ENCODE measurements at regions not wholly inside any gene's neighbourhood (a gene's known extent, or its start where the extent isn't known, plus 50 kb on each side); places are given as distances from the start of the nearest gene placed in this dataset.

DNA sequence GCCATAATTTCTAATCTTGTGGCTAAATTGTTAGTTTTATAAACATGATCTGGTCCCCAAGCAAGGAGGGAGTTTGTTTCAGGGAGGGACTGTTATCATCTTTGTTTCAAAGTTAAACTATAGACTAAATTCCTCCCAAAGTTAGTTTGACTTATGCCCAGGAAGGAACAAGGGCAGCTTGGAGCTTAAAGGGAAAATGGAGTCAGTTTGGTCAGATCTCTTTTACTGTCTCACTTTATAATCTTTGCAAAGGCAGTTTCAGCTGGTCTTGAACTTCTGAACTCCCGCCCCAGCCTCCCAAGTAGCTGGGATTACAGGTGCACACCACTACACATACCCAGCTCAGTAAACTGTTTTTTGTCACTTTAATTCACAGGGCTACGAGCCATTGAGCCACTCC is 214.7 kb downstream of the ZNF674 start:
- Histone ChIP-seq H3K4me3 (ENCODE audit: low read depth, low read length, poor library complexity, severe bottlenecking) (no peak overlapping the region), H4K20me1 (ENCODE audit: insufficient read depth, low read length) (no peaks in the 10 kb centered on the region), H3K4me1 (ENCODE audit: insufficient read depth, low read length, severe bottlenecking) (no peaks in the 10 kb centered on the region), H3K36me3 (ENCODE audit: insufficient read depth, low read length) (no peaks in the 10 kb centered on the region), H2AFZ (ENCODE audit: low read length) (no peak overlapping the region), H3K9me2 (ENCODE audit: low read depth, low read length) (no peaks in the 10 kb centered on the region), H3K27me3 (ENCODE audit: insufficient read depth, low read length) (no peaks in the 10 kb centered on the region), H3K9ac (ENCODE audit: low read length) (no peak overlapping the region), H3K27ac (ENCODE audit: low read depth, low read length, poor library complexity, severe bottlenecking) (no peak overlapping the region), H3K79me2 (ENCODE audit: insufficient read depth, low read length) (no peaks in the 10 kb centered on the region), H3K9me3 (ENCODE audit: low read length) (no peaks in the 10 kb centered on the region), H3K4me2 (ENCODE audit: low read length) (no peak overlapping the region), H3F3A (ENCODE audit: insufficient read depth, low read length) (no peaks in the 10 kb centered on the region)
- TF ChIP-seq, protein P1, sequence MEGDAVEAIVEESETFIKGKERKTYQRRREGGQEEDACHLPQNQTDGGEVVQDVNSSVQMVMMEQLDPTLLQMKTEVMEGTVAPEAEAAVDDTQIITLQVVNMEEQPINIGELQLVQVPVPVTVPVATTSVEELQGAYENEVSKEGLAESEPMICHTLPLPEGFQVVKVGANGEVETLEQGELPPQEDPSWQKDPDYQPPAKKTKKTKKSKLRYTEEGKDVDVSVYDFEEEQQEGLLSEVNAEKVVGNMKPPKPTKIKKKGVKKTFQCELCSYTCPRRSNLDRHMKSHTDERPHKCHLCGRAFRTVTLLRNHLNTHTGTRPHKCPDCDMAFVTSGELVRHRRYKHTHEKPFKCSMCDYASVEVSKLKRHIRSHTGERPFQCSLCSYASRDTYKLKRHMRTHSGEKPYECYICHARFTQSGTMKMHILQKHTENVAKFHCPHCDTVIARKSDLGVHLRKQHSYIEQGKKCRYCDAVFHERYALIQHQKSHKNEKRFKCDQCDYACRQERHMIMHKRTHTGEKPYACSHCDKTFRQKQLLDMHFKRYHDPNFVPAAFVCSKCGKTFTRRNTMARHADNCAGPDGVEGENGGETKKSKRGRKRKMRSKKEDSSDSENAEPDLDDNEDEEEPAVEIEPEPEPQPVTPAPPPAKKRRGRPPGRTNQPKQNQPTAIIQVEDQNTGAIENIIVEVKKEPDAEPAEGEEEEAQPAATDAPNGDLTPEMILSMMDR (IDR thresholded peaks at IDR 0.05; ENCODE audit: low read length), result no peak
- TF ChIP-seq EZH2 (IDR thresholded peaks at IDR 0.05; ENCODE audit: borderline replicate concordance, low read length), result no peak

DNA sequence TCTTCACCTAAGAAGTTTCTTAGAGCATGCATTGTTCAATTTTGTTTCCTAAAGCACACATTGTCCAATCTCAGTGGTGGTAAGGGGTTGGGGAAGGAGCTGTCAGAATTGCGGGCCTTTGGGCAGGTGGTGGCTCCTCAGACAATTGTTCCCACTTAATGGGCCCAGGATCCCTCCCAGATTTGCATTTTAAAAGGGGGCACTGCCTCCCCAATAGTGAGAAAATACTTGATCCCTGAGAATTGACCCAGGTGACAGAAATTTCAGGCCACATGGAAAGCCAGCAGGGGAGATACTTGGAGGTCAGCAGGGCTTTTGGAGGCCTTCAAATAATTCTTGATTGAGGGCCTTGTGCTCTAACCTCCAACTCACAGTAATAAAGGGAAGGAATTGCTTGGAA is 217.1 kb downstream of the ZNF674 start:
- H3K27me3 ChIP-seq (ENCODE audit: insufficient read depth, low read length), result no peaks in the 10 kb centered on the region
- no peak overlapping the region for H3K4me2 ChIP-seq (ENCODE audit: low read length)
- H3K36me3 ChIP-seq (ENCODE audit: insufficient read depth, low read length), result no peaks in the 10 kb centered on the region
- H3K9me3 ChIP-seq (ENCODE audit: low read length), result no peaks in the 10 kb centered on the region
- H2AFZ ChIP-seq (ENCODE audit: low read length), result no peak overlapping the region
- H3K9me2 ChIP-seq (ENCODE audit: low read depth, low read length), result no peaks in the 10 kb centered on the region
- H3F3A ChIP-seq (ENCODE audit: insufficient read depth, low read length), result no peaks in the 10 kb centered on the region
- H3K79me2 ChIP-seq (ENCODE audit: insufficient read depth, low read length), result no peaks in the 10 kb centered on the region
- no peak overlapping the region for H3K9ac ChIP-seq (ENCODE audit: low read length)
- TF ChIP-seq EZH2 (IDR thresholded peaks at IDR 0.05; ENCODE audit: borderline replicate concordance, low read length), result no peak
- TF ChIP-seq, protein P1 (IDR thresholded peaks at IDR 0.05; ENCODE audit: low read length), result no peak
- H4K20me1 ChIP-seq (ENCODE audit: insufficient read depth, low read length), result no peaks in the 10 kb centered on the region
- no peak overlapping the region for H3K27ac ChIP-seq (ENCODE audit: low read depth, low read length, poor library complexity, severe bottlenecking)
- no peak overlapping the region for H3K4me3 ChIP-seq (ENCODE audit: low read depth, low read length, poor library complexity, severe bottlenecking)
- no peaks in the 10 kb centered on the region for H3K4me1 ChIP-seq (ENCODE audit: insufficient read depth, low read length, severe bottlenecking)

GRCh38 chrX:46327566-46328115 is 217.6 kb downstream of the ZNF674 start:
- Histone ChIP-seq H3K4me1 (ENCODE audit: insufficient read depth, low read length, severe bottlenecking) (no peaks in the 10 kb centered on the region), H3F3A (ENCODE audit: insufficient read depth, low read length) (no peaks in the 10 kb centered on the region), H3K27me3 (ENCODE audit: insufficient read depth, low read length) (no peaks in the 10 kb centered on the region), H3K4me2 (ENCODE audit: low read length) (no peak overlapping the region), H4K20me1 (ENCODE audit: insufficient read depth, low read length) (no peaks in the 10 kb centered on the region), H3K9ac (ENCODE audit: low read length) (no peak overlapping the region), H2AFZ (ENCODE audit: low read length) (no peak overlapping the region), H3K4me3 (ENCODE audit: low read depth, low read length, poor library complexity, severe bottlenecking) (no peak overlapping the region), H3K9me3 (ENCODE audit: low read length) (no peaks in the 10 kb centered on the region), H3K27ac (ENCODE audit: low read depth, low read length, poor library complexity, severe bottlenecking) (no peak overlapping the region), H3K79me2 (ENCODE audit: insufficient read depth, low read length) (no peaks in the 10 kb centered on the region), H3K9me2 (ENCODE audit: low read depth, low read length) (no peaks in the 10 kb centered on the region), H3K36me3 (ENCODE audit: insufficient read depth, low read length) (no peaks in the 10 kb centered on the region)
- TF ChIP-seq, protein P1 (IDR thresholded peaks at IDR 0.05; ENCODE audit: low read length), result no peak
- no peak for TF ChIP-seq EZH2 (IDR thresholded peaks at IDR 0.05; ENCODE audit: borderline replicate concordance, low read length)

All from OCI-LY1 (cell line).